ENCODE measurements at regions not wholly inside any gene's neighbourhood (a gene's known extent, or its start where the extent isn't known, plus 50 kb on each side); places are given as distances from the start of the nearest gene placed in this dataset.

- no peak overlapping the region for H3K27ac ChIP-seq
- no peak overlapping the region for H3K4me3 ChIP-seq
- no peaks in the 10 kb centered on the region for H3K36me3 ChIP-seq
- no peaks in the 10 kb centered on the region for H3K4me1 ChIP-seq
- DNase-seq = no peak
- H3K9me3 ChIP-seq = no peaks in the 10 kb centered on the region
- TF ChIP-seq POLR2A (IDR thresholded peaks at IDR 0.05) (no peak), CTCF (IDR thresholded peaks at IDR 0.05) (no peak)
- H3K27me3 ChIP-seq = no peaks in the 10 kb centered on the region
- intact Hi-C loops (cut with DNase I; ENCODE audit: low total_unique reads) = no loop called here
Measured at GRCh38 chr4:96675896-96676295, 836.0 kb downstream of the PDHA2 start.

- no peaks in the 10 kb centered on the region for H3K9me3 ChIP-seq
- no peaks in the 10 kb centered on the region for H3K36me3 ChIP-seq
- TF ChIP-seq CTCF (IDR thresholded peaks at IDR 0.05) (no peak), POLR2A (IDR thresholded peaks at IDR 0.05) (no peak)
- H3K27me3 ChIP-seq = no peaks in the 10 kb centered on the region
- intact Hi-C loops (cut with DNase I; ENCODE audit: low total_unique reads) = no loop called here
- no peaks in the 10 kb centered on the region for H3K4me1 ChIP-seq
- H3K4me3 ChIP-seq = no peak overlapping the region
- H3K27ac ChIP-seq = no peak overlapping the region
- no peak for DNase-seq
Measured at GRCh38 chr4:96676754-96677435, 837.0 kb downstream of the PDHA2 start.

GRCh38 chr4:96677499-96677898 is 837.6 kb downstream of the PDHA2 start:
- intact Hi-C loops (cut with DNase I; ENCODE audit: low total_unique reads) = no loop called here

GRCh38 chr4:96681218-96681617 is 841.3 kb downstream of the PDHA2 start:
- H3K27ac ChIP-seq = no peak overlapping the region
- H3K4me1 ChIP-seq = no peaks in the 10 kb centered on the region
- no peaks in the 10 kb centered on the region for H3K36me3 ChIP-seq
- intact Hi-C loops (cut with DNase I; ENCODE audit: low total_unique reads) = no loop called here
- no peak overlapping the region for H3K4me3 ChIP-seq
- H3K9me3 ChIP-seq = no peaks in the 10 kb centered on the region
- no peaks in the 10 kb centered on the region for H3K27me3 ChIP-seq
- TF ChIP-seq POLR2A (IDR thresholded peaks at IDR 0.05) = no peak
- TF ChIP-seq CTCF (IDR thresholded peaks at IDR 0.05) = no peak
- no peak for DNase-seq

More at GRCh38 chr4:96677499-96677898, 837.6 kb downstream of the PDHA2 start:
- Histone ChIP-seq H3K4me1 (no peaks in the 10 kb centered on the region), H3K27me3 (no peaks in the 10 kb centered on the region), H3K9me3 (no peaks in the 10 kb centered on the region), H3K27ac (no peak overlapping the region), H3K36me3 (no peaks in the 10 kb centered on the region), H3K4me3 (no peak overlapping the region)
- no peak for DNase-seq
- TF ChIP-seq POLR2A (IDR thresholded peaks at IDR 0.05) (no peak), CTCF (IDR thresholded peaks at IDR 0.05) (no peak)

- Histone ChIP-seq H3K27me3 (no peaks in the 10 kb centered on the region), H3K4me3 (no peak overlapping the region), H3K4me1 (no peaks in the 10 kb centered on the region), H3K36me3 (no peaks in the 10 kb centered on the region), H3K27ac (no peak overlapping the region), H3K9me3 (no peaks in the 10 kb centered on the region)
- DNase-seq = no peak
- intact Hi-C loops (cut with DNase I; ENCODE audit: low total_unique reads) = no loop called here
- no peak for TF ChIP-seq CTCF (IDR thresholded peaks at IDR 0.05)
- no peak for TF ChIP-seq POLR2A (IDR thresholded peaks at IDR 0.05)
Measured at GRCh38 chr4:96685691-96686090, 845.8 kb downstream of the PDHA2 start.
